LNCAP (cell line): ENCODE measurements at regions not wholly inside any gene's neighbourhood (a gene's known extent, or its start where the extent isn't known, plus 50 kb on each side); places are given as distances from the start of the nearest gene placed in this dataset.

Experiments
- CTCF ChIP-seq: fragments of 450-650 bp; IDR thresholded peaks from 2 replicates; pipeline ENCODE4 v1.5.1; 2017; ENCODE audit warnings: mild to moderate bottlenecking

GRCh38 chr5:72702881-72703434 is 113.5 kb upstream of the TNPO1 start:
- TF ChIP-seq CTCF: no peak

- TF ChIP-seq CTCF: no peak
These were observed 118.0 kb upstream of the TNPO1 start for GRCh38 chr5:72698481-72698880.

GRCh38 chr5:72697622-72698021 is 118.8 kb upstream of the TNPO1 start:
- no peak for TF ChIP-seq CTCF

- TF ChIP-seq CTCF: no peak
These were observed 120.8 kb upstream of the TNPO1 start for GRCh38 chr5:72695659-72696058.

- TF ChIP-seq CTCF: no peak
These were observed 121.6 kb upstream of the TNPO1 start for GRCh38 chr5:72694856-72695255.

- no peak for TF ChIP-seq CTCF
These were observed 122.8 kb upstream of the TNPO1 start for GRCh38 chr5:72693546-72694205.

GRCh38 chr5:72692651-72693442 is 123.6 kb upstream of the TNPO1 start:
- TF ChIP-seq CTCF: no peak
